ENCODE measurements at regions not wholly inside any gene's neighbourhood (a gene's known extent, or its start where the extent isn't known, plus 50 kb on each side); places are given as distances from the start of the nearest gene placed in this dataset.

GRCh38 chr12:123091230-123092150 is 59.4 kb downstream of the PITPNM2 start:
- Histone ChIP-seq H2AFZ (ENCODE audit: low read depth, low read length) (no peak overlapping the region), H3K79me2 (replicated peaks; ENCODE audit: insufficient read depth, low read length) (no peaks in the 10 kb centered on the region), H3K36me3 (ENCODE audit: insufficient read depth, low read length) (no peaks in the 10 kb centered on the region), H3K27ac (ENCODE audit: low read length) (no peak overlapping the region), H3K4me3 (ENCODE audit: low read length) (no peak overlapping the region), H3K9me2 (ENCODE audit: insufficient read depth, low read length) (no peaks in the 10 kb centered on the region), H3F3A (ENCODE audit: insufficient read depth, low read length, poor library complexity, severe bottlenecking) (no peaks in the 10 kb centered on the region), H4K20me1 (ENCODE audit: insufficient read depth) (no peaks in the 10 kb centered on the region), H3K9me3 (ENCODE audit: low read length) (no peaks in the 10 kb centered on the region), H3K27me3 (ENCODE audit: insufficient read depth, low read depth, low read length) (no peaks in the 10 kb centered on the region), H3K9ac (ENCODE audit: low read length) (no peak overlapping the region), H3K4me2 (ENCODE audit: low read length) (no peak overlapping the region)
- TF ChIP-seq TAF1 (IDR thresholded peaks at IDR 0.05; ENCODE audit: low read depth): no peak
- no peak for TF ChIP-seq CTCF (IDR thresholded peaks at IDR 0.05; ENCODE audit: poor library complexity, severe bottlenecking)
- no peak for TF ChIP-seq MXI1 (conservative IDR thresholded peaks at IDR 0.05; ENCODE audit: poor library complexity, severe bottlenecking)
- no peak for TF ChIP-seq EZH2 (IDR thresholded peaks at IDR 0.05; ENCODE audit: borderline replicate concordance, insufficient read depth, low read length, poor library complexity, severe bottlenecking)
- no peak for TF ChIP-seq RAD21 (conservative IDR thresholded peaks at IDR 0.05)
- TF ChIP-seq, protein P1, sequence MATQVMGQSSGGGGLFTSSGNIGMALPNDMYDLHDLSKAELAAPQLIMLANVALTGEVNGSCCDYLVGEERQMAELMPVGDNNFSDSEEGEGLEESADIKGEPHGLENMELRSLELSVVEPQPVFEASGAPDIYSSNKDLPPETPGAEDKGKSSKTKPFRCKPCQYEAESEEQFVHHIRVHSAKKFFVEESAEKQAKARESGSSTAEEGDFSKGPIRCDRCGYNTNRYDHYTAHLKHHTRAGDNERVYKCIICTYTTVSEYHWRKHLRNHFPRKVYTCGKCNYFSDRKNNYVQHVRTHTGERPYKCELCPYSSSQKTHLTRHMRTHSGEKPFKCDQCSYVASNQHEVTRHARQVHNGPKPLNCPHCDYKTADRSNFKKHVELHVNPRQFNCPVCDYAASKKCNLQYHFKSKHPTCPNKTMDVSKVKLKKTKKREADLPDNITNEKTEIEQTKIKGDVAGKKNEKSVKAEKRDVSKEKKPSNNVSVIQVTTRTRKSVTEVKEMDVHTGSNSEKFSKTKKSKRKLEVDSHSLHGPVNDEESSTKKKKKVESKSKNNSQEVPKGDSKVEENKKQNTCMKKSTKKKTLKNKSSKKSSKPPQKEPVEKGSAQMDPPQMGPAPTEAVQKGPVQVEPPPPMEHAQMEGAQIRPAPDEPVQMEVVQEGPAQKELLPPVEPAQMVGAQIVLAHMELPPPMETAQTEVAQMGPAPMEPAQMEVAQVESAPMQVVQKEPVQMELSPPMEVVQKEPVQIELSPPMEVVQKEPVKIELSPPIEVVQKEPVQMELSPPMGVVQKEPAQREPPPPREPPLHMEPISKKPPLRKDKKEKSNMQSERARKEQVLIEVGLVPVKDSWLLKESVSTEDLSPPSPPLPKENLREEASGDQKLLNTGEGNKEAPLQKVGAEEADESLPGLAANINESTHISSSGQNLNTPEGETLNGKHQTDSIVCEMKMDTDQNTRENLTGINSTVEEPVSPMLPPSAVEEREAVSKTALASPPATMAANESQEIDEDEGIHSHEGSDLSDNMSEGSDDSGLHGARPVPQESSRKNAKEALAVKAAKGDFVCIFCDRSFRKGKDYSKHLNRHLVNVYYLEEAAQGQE (IDR thresholded peaks at IDR 0.05; ENCODE audit: borderline replicate concordance): no peak
- no peak for TF ChIP-seq EP300 (conservative IDR thresholded peaks at IDR 0.05; ENCODE audit: poor library complexity, severe bottlenecking)
- no peak for TF ChIP-seq SMC3 (conservative IDR thresholded peaks at IDR 0.05; ENCODE audit: poor library complexity)
- TF ChIP-seq POLR2AphosphoS5 (IDR thresholded peaks at IDR 0.05): no peak

- no peak overlapping the region for H2AFZ ChIP-seq (ENCODE audit: low read depth, low read length)
- no peak overlapping the region for H3K4me2 ChIP-seq (ENCODE audit: low read length)
Measured at GRCh38 chr12:123089631-123090353, 61.1 kb downstream of the PITPNM2 start.

More at GRCh38 chr12:123089631-123090353, 61.1 kb downstream of the PITPNM2 start:
- Histone ChIP-seq H3F3A (ENCODE audit: insufficient read depth, low read length, poor library complexity, severe bottlenecking) (no peaks in the 10 kb centered on the region), H3K79me2 (replicated peaks; ENCODE audit: insufficient read depth, low read length) (no peaks in the 10 kb centered on the region), H3K9ac (ENCODE audit: low read length) (no peak overlapping the region), H3K36me3 (ENCODE audit: insufficient read depth, low read length) (no peaks in the 10 kb centered on the region), H3K9me3 (ENCODE audit: low read length) (no peaks in the 10 kb centered on the region), H3K4me3 (ENCODE audit: low read length) (no peak overlapping the region), H3K27ac (ENCODE audit: low read length) (no peak overlapping the region), H3K27me3 (ENCODE audit: insufficient read depth, low read depth, low read length) (no peaks in the 10 kb centered on the region), H3K9me2 (ENCODE audit: insufficient read depth, low read length) (no peaks in the 10 kb centered on the region), H4K20me1 (ENCODE audit: insufficient read depth) (no peaks in the 10 kb centered on the region)
- TF ChIP-seq RAD21 (conservative IDR thresholded peaks at IDR 0.05) (no peak), EP300 (conservative IDR thresholded peaks at IDR 0.05; ENCODE audit: poor library complexity, severe bottlenecking) (no peak), SMC3 (conservative IDR thresholded peaks at IDR 0.05; ENCODE audit: poor library complexity) (no peak), CTCF (IDR thresholded peaks at IDR 0.05; ENCODE audit: poor library complexity, severe bottlenecking) (no peak), EZH2 (IDR thresholded peaks at IDR 0.05; ENCODE audit: borderline replicate concordance, insufficient read depth, low read length, poor library complexity, severe bottlenecking) (no peak), POLR2AphosphoS5 (IDR thresholded peaks at IDR 0.05) (no peak), TAF1 (IDR thresholded peaks at IDR 0.05; ENCODE audit: low read depth) (no peak), MXI1 (conservative IDR thresholded peaks at IDR 0.05; ENCODE audit: poor library complexity, severe bottlenecking) (no peak)
- TF ChIP-seq, protein P1 (IDR thresholded peaks at IDR 0.05; ENCODE audit: borderline replicate concordance): no peak
